HFF-Myc (cell line): ENCODE measurements at regions not wholly inside any gene's neighbourhood (a gene's known extent, or its start where the extent isn't known, plus 50 kb on each side); places are given as distances from the start of the nearest gene placed in this dataset.
A peak's percentile ranks its signal among the peaks of the same experiment; 100 is the strongest.

Experiments used
- DNase-seq: peaks from one replicate; pipeline ENCODE4 v3.0.0-alpha.2; 2011; ENCODE audit warnings: low read depth; ENCODE audit errors: extremely low read depth
- H3K4me3 ChIP-seq: replicated peaks from 2 replicates; pipeline ENCODE4 v1.5.1; 2011; ENCODE audit warnings: low read depth, mild to moderate bottlenecking, control low read depth, low read length
- CTCF ChIP-seq: IDR thresholded peaks from 2 replicates; pipeline ENCODE4 v1.5.1; 2012; ENCODE audit warnings: mild to moderate bottlenecking, low read depth, low read length, control low read depth; ENCODE audit errors: missing control alignments

GRCh38 chr13:72229067-72229466, 362.1 kb upstream of the DACH1 start:
- DNase-seq, result no peak
- no peak for TF ChIP-seq CTCF
- H3K4me3 ChIP-seq, result no peak overlapping the region

- TF ChIP-seq CTCF, result peak; percentile 72
Measured at GRCh38 chr13:72221276-72221962, 354.4 kb upstream of the DACH1 start.

GRCh38 chr13:72218966-72219365, 352.0 kb upstream of the DACH1 start:
- H3K4me3 ChIP-seq, result no peak overlapping the region
- DNase-seq, result no peak
- TF ChIP-seq CTCF, result no peak

More at GRCh38 chr13:72221276-72221962, 354.4 kb upstream of the DACH1 start:
- DNase-seq, result no peak
- H3K4me3 ChIP-seq, result no peak overlapping the region

- TF ChIP-seq CTCF, result no peak
- DNase-seq, result no peak
- no peak overlapping the region for H3K4me3 ChIP-seq
Measured at GRCh38 chr13:72217142-72217541, 350.1 kb upstream of the DACH1 start.

- H3K4me3 ChIP-seq, result no peak overlapping the region
- no peak for TF ChIP-seq CTCF
- DNase-seq, result no peak
Measured at GRCh38 chr13:72208112-72208645, 341.2 kb upstream of the DACH1 start.

- H3K4me3 ChIP-seq, result no peak overlapping the region
- no peak for DNase-seq
- TF ChIP-seq CTCF, result no peak
Measured at GRCh38 chr13:72205773-72206172, 338.8 kb upstream of the DACH1 start.
